H9 (cell line): ENCODE measurements at regions not wholly inside any gene's neighbourhood (a gene's known extent, or its start where the extent isn't known, plus 50 kb on each side); places are given as distances from the start of the nearest gene placed in this dataset.

Experiments
- DNase-seq: peaks from one replicate; pipeline ENCODE4 v3.0.0-alpha.2; 2017
- H2AFZ ChIP-seq: one replicate; pipeline ENCODE4 v1.6.1; 2013; ENCODE audit warnings: mild to moderate bottlenecking, low read length, control low read depth, moderate library complexity
- H2AK5ac ChIP-seq: 2 replicates; pipeline ENCODE4 v1.6.1; 2013; ENCODE audit warnings: low read length, control low read depth, mixed read lengths; ENCODE audit not compliant: insufficient read length
- H2BK120ac ChIP-seq: one replicate; pipeline ENCODE4 v1.6.1; 2013; ENCODE audit warnings: low read depth, mild to moderate bottlenecking, low read length, control low read depth, inconsistent platforms; ENCODE audit not compliant: poor library complexity, severe bottlenecking
- H2BK12ac ChIP-seq: 2 replicates; pipeline ENCODE4 v1.6.1; 2013; ENCODE audit warnings: low read length, control low read depth, mixed read lengths, low read depth; ENCODE audit not compliant: insufficient read length
- H2BK15ac ChIP-seq: 2 replicates; pipeline ENCODE4 v1.6.1; 2013; ENCODE audit warnings: low read depth, low read length, control low read depth
- H2BK20ac ChIP-seq: one replicate; pipeline ENCODE4 v1.6.1; 2013; ENCODE audit warnings: low read depth, mild to moderate bottlenecking, low read length, control low read depth, inconsistent platforms; ENCODE audit not compliant: poor library complexity, severe bottlenecking
- H2BK5ac ChIP-seq: 2 replicates; pipeline ENCODE4 v1.6.1; 2013; ENCODE audit warnings: low read length, control low read depth, mixed read lengths; ENCODE audit not compliant: insufficient read length
- H3K14ac ChIP-seq: 2 replicates; pipeline ENCODE4 v1.6.1; 2013; ENCODE audit warnings: low read length, control low read depth; ENCODE audit not compliant: insufficient read depth
- H3K18ac ChIP-seq: 2 replicates; pipeline ENCODE4 v1.6.1; 2013; ENCODE audit warnings: low read depth, mild to moderate bottlenecking, mixed read lengths, low read length, control low read depth; ENCODE audit not compliant: insufficient read length
- H3K23ac ChIP-seq: 2 replicates; pipeline ENCODE4 v1.6.1; 2013; ENCODE audit warnings: low read length, control low read depth, mixed read lengths, low read depth; ENCODE audit not compliant: insufficient read length
- H3K23me2 ChIP-seq: 2 replicates; pipeline ENCODE4 v1.6.1; 2013; ENCODE audit warnings: low read depth, mild to moderate bottlenecking, mixed read lengths, low read length, control low read depth; ENCODE audit not compliant: insufficient read length, poor library complexity, severe bottlenecking
- H3K27ac ChIP-seq: 2 replicates; pipeline ENCODE4 v1.5.1; 2013; ENCODE audit warnings: low read length, control low read depth, mixed read lengths, low read depth; ENCODE audit not compliant: insufficient read length
- H3K27me3 ChIP-seq: 2 replicates; pipeline ENCODE4 v1.6.1; 2013; ENCODE audit warnings: low read length, control low read depth, inconsistent platforms; ENCODE audit not compliant: insufficient read depth
- H3K4ac ChIP-seq: 2 replicates; pipeline ENCODE4 v1.6.1; 2013; ENCODE audit warnings: low read depth, mild to moderate bottlenecking, control low read depth, inconsistent platforms, low read length, moderate library complexity
- H3K4me1 ChIP-seq: 2 replicates; pipeline ENCODE4 v1.6.1; 2013; ENCODE audit warnings: low read length, control low read depth, inconsistent platforms; ENCODE audit not compliant: insufficient read depth
- H3K4me2 ChIP-seq: 2 replicates; pipeline ENCODE4 v1.6.1; 2013; ENCODE audit warnings: low read length, control low read depth, mixed read lengths; ENCODE audit not compliant: insufficient read length, insufficient read depth
- H3K56ac ChIP-seq: 2 replicates; pipeline ENCODE4 v1.6.1; 2013; ENCODE audit warnings: low read depth, mild to moderate bottlenecking, mixed read lengths, low read length, control low read depth; ENCODE audit not compliant: insufficient read length
- H3K79me1 ChIP-seq: 2 replicates; pipeline ENCODE4 v1.6.1; 2013; ENCODE audit warnings: low read depth, mild to moderate bottlenecking, moderate library complexity, low read length, control low read depth, inconsistent platforms; ENCODE audit not compliant: insufficient read depth, poor library complexity, severe bottlenecking
- H3K79me2 ChIP-seq: 2 replicates; pipeline ENCODE4 v1.6.1; 2013; ENCODE audit warnings: low read length, control low read depth, inconsistent platforms; ENCODE audit not compliant: insufficient read depth
- H3K9ac ChIP-seq: 2 replicates; pipeline ENCODE4 v1.6.1; 2013; ENCODE audit warnings: low read length, control low read depth, mixed read lengths; ENCODE audit not compliant: insufficient read length; ENCODE audit errors: extremely low read depth
- H3K9me3 ChIP-seq: one replicate; pipeline ENCODE4 v1.6.1; 2013; ENCODE audit warnings: low read depth, low read length, inconsistent platforms; ENCODE audit not compliant: control insufficient read depth
- H3T11ph ChIP-seq: one replicate; pipeline ENCODE4 v1.6.1; 2013; ENCODE audit warnings: mild to moderate bottlenecking, low read length, control low read depth, inconsistent platforms
- H4K20me1 ChIP-seq: one replicate; pipeline ENCODE4 v1.6.1; 2013; ENCODE audit not compliant: control insufficient read depth, insufficient read length, insufficient read depth
- H4K5ac ChIP-seq: 2 replicates; pipeline ENCODE4 v1.6.1; 2013; ENCODE audit warnings: low read depth, mild to moderate bottlenecking, mixed read lengths, low read length, control low read depth; ENCODE audit not compliant: insufficient read length
- H4K8ac ChIP-seq: replicated peaks from 2 replicates; pipeline ENCODE4 v1.6.1; 2013; ENCODE audit warnings: low read length, control low read depth, mixed read lengths, low read depth; ENCODE audit not compliant: insufficient read length
- H4K91ac ChIP-seq: 2 replicates; pipeline ENCODE4 v1.6.1; 2013; ENCODE audit warnings: low read depth, mild to moderate bottlenecking, moderate library complexity, mixed read lengths, low read length, control low read depth; ENCODE audit not compliant: insufficient read length
- H3K27ac Mint-ChIP-seq, 3 experiments: 2 replicates in 2 of 3; 3 replicates in 1 of 3; pipeline ENCODE4 v1.8.0; 2020 to 2021; ENCODE audit warnings: mixed read lengths in 3 of 3, mild to moderate bottlenecking in 1 of 3, moderate library complexity in 1 of 3
- H3K27me3 Mint-ChIP-seq: 2 replicates; pipeline ENCODE4 v1.8.0; 2021; ENCODE audit warnings: low read depth, mild to moderate bottlenecking, moderate library complexity, mixed read lengths
- H3K36me3 Mint-ChIP-seq, 3 experiments: 2 replicates in 2 of 3; 3 replicates in 1 of 3; pipeline ENCODE4 v1.8.0; 2020 to 2021; ENCODE audit warnings: low read depth in 3 of 3, mixed read lengths in 3 of 3; ENCODE audit not compliant: insufficient read depth in 1 of 3
- H3K4me1 Mint-ChIP-seq, 2 experiments: 2 replicates each; pipeline ENCODE4 v1.8.0; 2020; ENCODE audit warnings: mixed read lengths in 2 of 2
- H3K4me3 Mint-ChIP-seq, 2 experiments: 2 replicates in 1 of 2; 3 replicates in 1 of 2; pipeline ENCODE4 v1.8.0; 2020 to 2021; ENCODE audit warnings: mild to moderate bottlenecking in 2 of 2, mixed read lengths in 2 of 2, moderate library complexity in 1 of 2
- H3K9me3 Mint-ChIP-seq, 2 experiments: 2 replicates in 1 of 2; 3 replicates in 1 of 2; pipeline ENCODE4 v1.8.0; 2020; ENCODE audit warnings: mild to moderate bottlenecking in 2 of 2, mixed read lengths in 2 of 2, moderate library complexity in 1 of 2
- WGBS: extraction: QIAGEN DNeasy Blood & Tissue Kit; methylation state at CpG from one replicate; pipeline ENCODE4 v1.1.7; 2013; ENCODE audit warnings: missing lambda C conversion rate, low lambda C conversion rate, mixed read lengths; ENCODE audit not compliant: insufficient read length; ENCODE audit errors: extremely low coverage; 5-methylcytosine and 5-hydroxymethylcytosine counted together
- TF ChIP-seq, protein P1 (sequence below): fragments of 200-600 bp; sonication (generic); conservative IDR thresholded peaks from 3 replicates; pipeline ENCODE4 v1.8.0; 2021; ENCODE audit warnings: antibody characterized with exemption, mild to moderate bottlenecking

DNA sequence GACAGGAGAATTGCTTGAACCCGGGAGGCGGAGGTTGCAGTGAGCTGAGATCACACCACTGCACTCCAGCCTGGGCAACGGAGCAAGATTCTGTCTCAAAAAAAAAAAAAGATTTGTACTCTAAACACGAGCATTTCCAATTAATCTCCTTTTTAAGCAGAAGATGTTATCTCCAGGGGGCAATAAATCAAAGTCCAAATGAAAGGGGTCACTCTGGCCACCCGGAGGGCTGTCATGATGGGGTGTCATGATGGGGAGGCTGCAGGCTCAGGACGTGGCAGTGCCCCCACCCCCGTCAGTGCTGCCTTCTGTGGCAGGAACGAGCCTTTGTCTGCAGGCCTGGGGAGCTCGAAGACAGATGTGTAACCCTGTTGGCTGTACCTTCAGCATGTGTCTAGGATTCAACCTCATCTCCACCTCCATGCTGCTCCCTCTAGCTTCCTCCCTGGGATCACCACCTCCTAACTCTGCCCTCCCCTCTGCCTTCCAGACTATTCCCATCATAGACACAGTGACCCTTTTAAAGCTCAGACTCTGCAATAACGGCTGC is 76.9 kb upstream of the YWHAQ start:
- no peak overlapping the region for H3K4me2 ChIP-seq
- H2AFZ ChIP-seq, result no peak overlapping the region
- H2BK12ac ChIP-seq, result no peak overlapping the region
- H2BK20ac ChIP-seq, result no peak overlapping the region
- H3K23me2 ChIP-seq, result peaks cover 2% of the 10 kb centered on the region
- H3T11ph ChIP-seq, result no peak overlapping the region
- H3K4me3 Mint-ChIP-seq, result no peak overlapping the region
- H4K5ac ChIP-seq, result no peak overlapping the region
- no peaks in the 10 kb centered on the region; the same call in 1 of the 2 replicates for H3K4me1 ChIP-seq
- H3K56ac ChIP-seq, result no peak overlapping the region
- TF ChIP-seq, protein P1, sequence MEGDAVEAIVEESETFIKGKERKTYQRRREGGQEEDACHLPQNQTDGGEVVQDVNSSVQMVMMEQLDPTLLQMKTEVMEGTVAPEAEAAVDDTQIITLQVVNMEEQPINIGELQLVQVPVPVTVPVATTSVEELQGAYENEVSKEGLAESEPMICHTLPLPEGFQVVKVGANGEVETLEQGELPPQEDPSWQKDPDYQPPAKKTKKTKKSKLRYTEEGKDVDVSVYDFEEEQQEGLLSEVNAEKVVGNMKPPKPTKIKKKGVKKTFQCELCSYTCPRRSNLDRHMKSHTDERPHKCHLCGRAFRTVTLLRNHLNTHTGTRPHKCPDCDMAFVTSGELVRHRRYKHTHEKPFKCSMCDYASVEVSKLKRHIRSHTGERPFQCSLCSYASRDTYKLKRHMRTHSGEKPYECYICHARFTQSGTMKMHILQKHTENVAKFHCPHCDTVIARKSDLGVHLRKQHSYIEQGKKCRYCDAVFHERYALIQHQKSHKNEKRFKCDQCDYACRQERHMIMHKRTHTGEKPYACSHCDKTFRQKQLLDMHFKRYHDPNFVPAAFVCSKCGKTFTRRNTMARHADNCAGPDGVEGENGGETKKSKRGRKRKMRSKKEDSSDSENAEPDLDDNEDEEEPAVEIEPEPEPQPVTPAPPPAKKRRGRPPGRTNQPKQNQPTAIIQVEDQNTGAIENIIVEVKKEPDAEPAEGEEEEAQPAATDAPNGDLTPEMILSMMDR, result no peak
- H2AK5ac ChIP-seq, result no peak overlapping the region
- no peak overlapping the region for H3K9ac ChIP-seq
- H4K20me1 ChIP-seq, result no peaks in the 10 kb centered on the region
- H3K4ac ChIP-seq, result no peak overlapping the region
- no peak overlapping the region for H3K14ac ChIP-seq
- no peaks in the 10 kb centered on the region for H3K79me1 ChIP-seq
- H3K9me3 Mint-ChIP-seq, result peaks cover 4% of the 10 kb centered on the region in 2 experiments; a peak in 2 of 5 replicates
- no peaks in the 10 kb centered on the region; the same call in 1 of the 2 replicates for H3K27me3 Mint-ChIP-seq
- H4K8ac ChIP-seq, result no peak overlapping the region
- H3K27me3 ChIP-seq, result no peaks in the 10 kb centered on the region
- no peak overlapping the region for H4K91ac ChIP-seq
- DNase-seq, result no peak
- no peak overlapping the region for H2BK120ac ChIP-seq
- H3K9me3 ChIP-seq, result no peaks in the 10 kb centered on the region
- no CpG with 5 or more reads among the region's 10 CpGs for WGBS
- H3K36me3 Mint-ChIP-seq, result peaks cover 0 to 5% (median 2%) of the 10 kb centered on the region in 3 experiments; a peak in 1 of 7 replicates
- H2BK5ac ChIP-seq, result no peak overlapping the region
- H3K18ac ChIP-seq, result no peak overlapping the region
- H3K79me2 ChIP-seq, result no peaks in the 10 kb centered on the region
- no peak overlapping the region for H3K23ac ChIP-seq
- no peak overlapping the region for H3K27ac Mint-ChIP-seq
- no peak overlapping the region for H2BK15ac ChIP-seq
- H3K4me1 Mint-ChIP-seq, result peaks cover 11 to 20% of the 10 kb centered on the region in 2 experiments
- no peak overlapping the region for H3K27ac ChIP-seq
